Liver (tissue), 8 donors: ENCODE measurements at regions not wholly inside any gene's neighbourhood (a gene's known extent, or its start where the extent isn't known, plus 50 kb on each side); places are given as distances from the start of the nearest gene placed in this dataset.

Experiments used
- DNase-seq: peaks from one replicate; pipeline ENCODE4 v3.0.0-alpha.2; 2017; ENCODE audit warnings: low spot score
- H3K27ac ChIP-seq, 2 donors: one replicate each; pipeline ENCODE4 v1.7.0; 2013; ENCODE audit warnings: inconsistent platforms in 2 of 2, low read length in 2 of 2, control low read depth in 1 of 2, low read depth in 1 of 2, mild to moderate bottlenecking in 1 of 2
- H3K27me3 ChIP-seq, 4 donors: one replicate each; pipeline versions ENCODE4 v1.6.1 to v1.7.0; 2013; ENCODE audit warnings: low read length in 3 of 4, inconsistent platforms in 1 of 4, mild to moderate bottlenecking in 1 of 4, moderate library complexity in 1 of 4; ENCODE audit not compliant: control insufficient read depth in 4 of 4, insufficient read depth in 4 of 4
- H3K36me3 ChIP-seq, 4 donors: one replicate each; pipeline versions ENCODE4 v1.6.1 to v1.7.0; 2013; ENCODE audit warnings: low read length in 3 of 4, mild to moderate bottlenecking in 3 of 4, low read depth in 1 of 4, moderate library complexity in 1 of 4; ENCODE audit not compliant: control insufficient read depth in 4 of 4, insufficient read depth in 3 of 4
- H3K4me1 ChIP-seq, 4 donors: one replicate each; pipeline versions ENCODE4 v1.6.1 to v1.7.0; 2013; ENCODE audit warnings: low read length in 3 of 4, mild to moderate bottlenecking in 3 of 4, moderate library complexity in 1 of 4; ENCODE audit not compliant: control insufficient read depth in 4 of 4, insufficient read depth in 4 of 4
- H3K4me3 ChIP-seq, 3 donors: one replicate each; pipeline versions ENCODE4 v1.6.1 to v1.7.0; 2013; ENCODE audit warnings: low read length in 3 of 3, control low read depth in 1 of 3, low read depth in 1 of 3, mild to moderate bottlenecking in 1 of 3
- H3K9ac ChIP-seq, 2 donors: one replicate each; pipeline ENCODE4 v1.7.0; 2013; ENCODE audit warnings: low read length in 2 of 2, mild to moderate bottlenecking in 2 of 2, moderate library complexity in 2 of 2, control low read depth in 1 of 2, low read depth in 1 of 2
- H3K9me3 ChIP-seq, 4 donors: one replicate each; pipeline versions ENCODE4 v1.6.1 to v1.7.0; 2013; ENCODE audit warnings: low read length in 3 of 4; ENCODE audit not compliant: control insufficient read depth in 4 of 4
- EGR1 ChIP-seq, 2 donors: IDR thresholded peaks; 2 replicates each; pipeline ENCODE4 v1.6.1; 2016 to 2018; ENCODE audit warnings: antibody characterized with exemption in 2 of 2, low read depth in 2 of 2
- FOXA1 ChIP-seq: IDR thresholded peaks from 2 replicates; pipeline ENCODE4 v1.6.1; 2016; ENCODE audit warnings: antibody characterized with exemption
- FOXA2 ChIP-seq: IDR thresholded peaks from 2 replicates; pipeline ENCODE4 v1.6.1; 2016; ENCODE audit warnings: antibody characterized with exemption
- GABPA ChIP-seq, 2 donors: IDR thresholded peaks in 1 of 2; conservative IDR thresholded peaks in 1 of 2; 2 replicates each; pipeline ENCODE4 v1.6.1; 2016; ENCODE audit warnings: antibody characterized with exemption in 2 of 2, mild to moderate bottlenecking in 1 of 2, moderate library complexity in 1 of 2
- HNF4A ChIP-seq, 2 donors: conservative IDR thresholded peaks; 2 replicates each; pipeline ENCODE4 v1.6.1; 2016; ENCODE audit warnings: antibody characterized with exemption in 2 of 2, mild to moderate bottlenecking in 2 of 2
- HNF4G ChIP-seq: IDR thresholded peaks from 2 replicates; pipeline ENCODE4 v1.6.1; 2016; ENCODE audit warnings: antibody characterized with exemption
- JUND ChIP-seq, 2 donors: IDR thresholded peaks; 2 replicates each; pipeline ENCODE4 v1.6.1; 2016; ENCODE audit warnings: antibody characterized with exemption in 2 of 2
- NR2F2 ChIP-seq: IDR thresholded peaks from 2 replicates; pipeline ENCODE4 v1.6.1; 2016; ENCODE audit warnings: antibody characterized with exemption
- RAD21 ChIP-seq, 2 donors: IDR thresholded peaks; 2 replicates each; pipeline ENCODE4 v1.6.1; 2016; ENCODE audit warnings: antibody characterized with exemption in 2 of 2, mild to moderate bottlenecking in 2 of 2
- RXRA ChIP-seq, 2 donors: IDR thresholded peaks; 2 replicates each; pipeline ENCODE4 v1.6.1; 2017 to 2018; ENCODE audit warnings: antibody characterized with exemption in 2 of 2, mild to moderate bottlenecking in 1 of 2
- SP1 ChIP-seq: IDR thresholded peaks from 2 replicates; pipeline ENCODE4 v1.6.1; 2018; ENCODE audit warnings: antibody characterized with exemption, mild to moderate bottlenecking
- TAF1 ChIP-seq: conservative IDR thresholded peaks from 2 replicates; pipeline ENCODE4 v1.6.1; 2016; ENCODE audit warnings: antibody characterized with exemption, mild to moderate bottlenecking
- YY1 ChIP-seq: IDR thresholded peaks from 2 replicates; pipeline ENCODE4 v1.6.1; 2016; ENCODE audit warnings: antibody characterized with exemption, mild to moderate bottlenecking
- WGBS: extraction: QIAGEN DNeasy Blood & Tissue Kit; methylation state at CpG from one replicate; pipeline ENCODE4 v1.1.7; 2013; 5-methylcytosine and 5-hydroxymethylcytosine counted together
- TF ChIP-seq, protein P1 (sequence below): IDR thresholded peaks from 2 replicates; pipeline ENCODE4 v1.6.1; 2016; ENCODE audit warnings: antibody characterized with exemption
- TF ChIP-seq, protein P2 (sequence below): IDR thresholded peaks from 2 replicates; pipeline ENCODE4 v1.6.1; 2016; ENCODE audit warnings: antibody characterized with exemption
- TF ChIP-seq, protein P3 (sequence below): IDR thresholded peaks from 2 replicates; pipeline ENCODE4 v1.6.1; 2016; ENCODE audit warnings: antibody characterized with exemption
- TF ChIP-seq, protein P4 (sequence below): fragments of 150-350 bp; IDR thresholded peaks from 2 replicates; pipeline ENCODE4 v1.5.1; 2017; ENCODE audit warnings: improper control_type of control experiment, low read depth, low read length; ENCODE audit not compliant: missing input control
- TF ChIP-seq, protein P5 (sequence below): IDR thresholded peaks from 2 replicates; pipeline ENCODE4 v1.6.1; 2016; ENCODE audit warnings: antibody characterized with exemption, mild to moderate bottlenecking
- donor health status: healthy.
- donor health status: healthy.
- donor health status: healthy.
- donor health status: healthy.
- donor health status: healthy.

DNA sequence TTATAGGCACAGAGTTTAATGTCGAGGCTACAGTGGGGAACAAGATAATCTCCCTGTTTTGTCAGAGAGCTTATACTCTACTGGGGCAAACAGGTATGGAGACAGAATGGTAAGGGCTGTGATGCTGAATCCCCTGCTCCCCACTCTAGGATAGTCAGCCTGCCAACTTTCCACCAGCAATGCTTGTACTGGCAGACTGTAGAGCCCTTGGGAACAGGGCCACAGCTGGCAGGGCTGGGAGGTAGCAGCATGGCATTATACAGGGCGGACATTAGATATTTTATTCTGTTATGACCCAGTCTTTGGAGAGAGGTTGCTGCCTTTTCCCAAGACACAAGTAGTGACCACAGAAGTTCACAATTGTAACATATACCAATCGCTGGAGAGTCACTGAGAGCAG, 91.2 kb downstream of the ARRDC4 start:
- Histone ChIP-seq H3K4me1 (no peaks in the 10 kb centered on the region), H3K36me3 (no peaks in the 10 kb centered on the region), H3K9ac (no peak overlapping the region), H3K27ac (no peak overlapping the region), H3K9me3 (peaks cover 0 to 1% (median 0%) of the 10 kb centered on the region in 4 donors), H3K27me3 (peaks cover 0 to 2% (median 0%) of the 10 kb centered on the region in 4 donors), H3K4me3 (no peak overlapping the region)
- 63% methylated on average over 3 of the region's 3 CpGs for WGBS
- no peak for DNase-seq
- TF ChIP-seq HNF4G (no peak), HNF4A (conservative IDR thresholded peaks at IDR 0.05) (no peak), YY1 (no peak), JUND (IDR thresholded peaks at IDR 0.05) (no peak), SP1 (no peak), NR2F2 (no peak), FOXA2 (no peak), EGR1 (IDR thresholded peaks at IDR 0.05; ENCODE audit: low read depth in 2 of 2) (no peak), TAF1 (no peak), RXRA (IDR thresholded peaks at IDR 0.05) (no peak), RAD21 (IDR thresholded peaks at IDR 0.05) (no peak), GABPA (IDR thresholded peaks at IDR 0.05 in 1 of 2, conservative IDR thresholded peaks at IDR 0.05 in 1 of 2) (no peak), FOXA1 (no peak)
- TF ChIP-seq, protein P1, sequence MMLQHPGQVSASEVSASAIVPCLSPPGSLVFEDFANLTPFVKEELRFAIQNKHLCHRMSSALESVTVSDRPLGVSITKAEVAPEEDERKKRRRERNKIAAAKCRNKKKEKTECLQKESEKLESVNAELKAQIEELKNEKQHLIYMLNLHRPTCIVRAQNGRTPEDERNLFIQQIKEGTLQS = no peak
- TF ChIP-seq, protein P2, sequence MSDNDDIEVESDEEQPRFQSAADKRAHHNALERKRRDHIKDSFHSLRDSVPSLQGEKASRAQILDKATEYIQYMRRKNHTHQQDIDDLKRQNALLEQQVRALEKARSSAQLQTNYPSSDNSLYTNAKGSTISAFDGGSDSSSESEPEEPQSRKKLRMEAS = no peak
- TF ChIP-seq, protein P3, sequence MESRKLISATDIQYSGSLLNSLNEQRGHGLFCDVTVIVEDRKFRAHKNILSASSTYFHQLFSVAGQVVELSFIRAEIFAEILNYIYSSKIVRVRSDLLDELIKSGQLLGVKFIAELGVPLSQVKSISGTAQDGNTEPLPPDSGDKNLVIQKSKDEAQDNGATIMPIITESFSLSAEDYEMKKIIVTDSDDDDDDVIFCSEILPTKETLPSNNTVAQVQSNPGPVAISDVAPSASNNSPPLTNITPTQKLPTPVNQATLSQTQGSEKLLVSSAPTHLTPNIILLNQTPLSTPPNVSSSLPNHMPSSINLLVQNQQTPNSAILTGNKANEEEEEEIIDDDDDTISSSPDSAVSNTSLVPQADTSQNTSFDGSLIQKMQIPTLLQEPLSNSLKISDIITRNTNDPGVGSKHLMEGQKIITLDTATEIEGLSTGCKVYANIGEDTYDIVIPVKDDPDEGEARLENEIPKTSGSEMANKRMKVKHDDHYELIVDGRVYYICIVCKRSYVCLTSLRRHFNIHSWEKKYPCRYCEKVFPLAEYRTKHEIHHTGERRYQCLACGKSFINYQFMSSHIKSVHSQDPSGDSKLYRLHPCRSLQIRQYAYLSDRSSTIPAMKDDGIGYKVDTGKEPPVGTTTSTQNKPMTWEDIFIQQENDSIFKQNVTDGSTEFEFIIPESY = no peak
- TF ChIP-seq, protein P4, sequence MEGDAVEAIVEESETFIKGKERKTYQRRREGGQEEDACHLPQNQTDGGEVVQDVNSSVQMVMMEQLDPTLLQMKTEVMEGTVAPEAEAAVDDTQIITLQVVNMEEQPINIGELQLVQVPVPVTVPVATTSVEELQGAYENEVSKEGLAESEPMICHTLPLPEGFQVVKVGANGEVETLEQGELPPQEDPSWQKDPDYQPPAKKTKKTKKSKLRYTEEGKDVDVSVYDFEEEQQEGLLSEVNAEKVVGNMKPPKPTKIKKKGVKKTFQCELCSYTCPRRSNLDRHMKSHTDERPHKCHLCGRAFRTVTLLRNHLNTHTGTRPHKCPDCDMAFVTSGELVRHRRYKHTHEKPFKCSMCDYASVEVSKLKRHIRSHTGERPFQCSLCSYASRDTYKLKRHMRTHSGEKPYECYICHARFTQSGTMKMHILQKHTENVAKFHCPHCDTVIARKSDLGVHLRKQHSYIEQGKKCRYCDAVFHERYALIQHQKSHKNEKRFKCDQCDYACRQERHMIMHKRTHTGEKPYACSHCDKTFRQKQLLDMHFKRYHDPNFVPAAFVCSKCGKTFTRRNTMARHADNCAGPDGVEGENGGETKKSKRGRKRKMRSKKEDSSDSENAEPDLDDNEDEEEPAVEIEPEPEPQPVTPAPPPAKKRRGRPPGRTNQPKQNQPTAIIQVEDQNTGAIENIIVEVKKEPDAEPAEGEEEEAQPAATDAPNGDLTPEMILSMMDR = no peak
- TF ChIP-seq, protein P5, sequence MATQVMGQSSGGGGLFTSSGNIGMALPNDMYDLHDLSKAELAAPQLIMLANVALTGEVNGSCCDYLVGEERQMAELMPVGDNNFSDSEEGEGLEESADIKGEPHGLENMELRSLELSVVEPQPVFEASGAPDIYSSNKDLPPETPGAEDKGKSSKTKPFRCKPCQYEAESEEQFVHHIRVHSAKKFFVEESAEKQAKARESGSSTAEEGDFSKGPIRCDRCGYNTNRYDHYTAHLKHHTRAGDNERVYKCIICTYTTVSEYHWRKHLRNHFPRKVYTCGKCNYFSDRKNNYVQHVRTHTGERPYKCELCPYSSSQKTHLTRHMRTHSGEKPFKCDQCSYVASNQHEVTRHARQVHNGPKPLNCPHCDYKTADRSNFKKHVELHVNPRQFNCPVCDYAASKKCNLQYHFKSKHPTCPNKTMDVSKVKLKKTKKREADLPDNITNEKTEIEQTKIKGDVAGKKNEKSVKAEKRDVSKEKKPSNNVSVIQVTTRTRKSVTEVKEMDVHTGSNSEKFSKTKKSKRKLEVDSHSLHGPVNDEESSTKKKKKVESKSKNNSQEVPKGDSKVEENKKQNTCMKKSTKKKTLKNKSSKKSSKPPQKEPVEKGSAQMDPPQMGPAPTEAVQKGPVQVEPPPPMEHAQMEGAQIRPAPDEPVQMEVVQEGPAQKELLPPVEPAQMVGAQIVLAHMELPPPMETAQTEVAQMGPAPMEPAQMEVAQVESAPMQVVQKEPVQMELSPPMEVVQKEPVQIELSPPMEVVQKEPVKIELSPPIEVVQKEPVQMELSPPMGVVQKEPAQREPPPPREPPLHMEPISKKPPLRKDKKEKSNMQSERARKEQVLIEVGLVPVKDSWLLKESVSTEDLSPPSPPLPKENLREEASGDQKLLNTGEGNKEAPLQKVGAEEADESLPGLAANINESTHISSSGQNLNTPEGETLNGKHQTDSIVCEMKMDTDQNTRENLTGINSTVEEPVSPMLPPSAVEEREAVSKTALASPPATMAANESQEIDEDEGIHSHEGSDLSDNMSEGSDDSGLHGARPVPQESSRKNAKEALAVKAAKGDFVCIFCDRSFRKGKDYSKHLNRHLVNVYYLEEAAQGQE = no peak
